ENCODE measurements at regions not wholly inside any gene's neighbourhood (a gene's known extent, or its start where the extent isn't known, plus 50 kb on each side); places are given as distances from the start of the nearest gene placed in this dataset.

- TF ChIP-seq, protein P1, sequence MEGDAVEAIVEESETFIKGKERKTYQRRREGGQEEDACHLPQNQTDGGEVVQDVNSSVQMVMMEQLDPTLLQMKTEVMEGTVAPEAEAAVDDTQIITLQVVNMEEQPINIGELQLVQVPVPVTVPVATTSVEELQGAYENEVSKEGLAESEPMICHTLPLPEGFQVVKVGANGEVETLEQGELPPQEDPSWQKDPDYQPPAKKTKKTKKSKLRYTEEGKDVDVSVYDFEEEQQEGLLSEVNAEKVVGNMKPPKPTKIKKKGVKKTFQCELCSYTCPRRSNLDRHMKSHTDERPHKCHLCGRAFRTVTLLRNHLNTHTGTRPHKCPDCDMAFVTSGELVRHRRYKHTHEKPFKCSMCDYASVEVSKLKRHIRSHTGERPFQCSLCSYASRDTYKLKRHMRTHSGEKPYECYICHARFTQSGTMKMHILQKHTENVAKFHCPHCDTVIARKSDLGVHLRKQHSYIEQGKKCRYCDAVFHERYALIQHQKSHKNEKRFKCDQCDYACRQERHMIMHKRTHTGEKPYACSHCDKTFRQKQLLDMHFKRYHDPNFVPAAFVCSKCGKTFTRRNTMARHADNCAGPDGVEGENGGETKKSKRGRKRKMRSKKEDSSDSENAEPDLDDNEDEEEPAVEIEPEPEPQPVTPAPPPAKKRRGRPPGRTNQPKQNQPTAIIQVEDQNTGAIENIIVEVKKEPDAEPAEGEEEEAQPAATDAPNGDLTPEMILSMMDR (IDR thresholded peaks at IDR 0.05; ENCODE audit: low read depth, low read length): no peak
- TF ChIP-seq POLR2A (IDR thresholded peaks at IDR 0.05; ENCODE audit: extremely low read depth, insufficient read length): no peak
These were observed 71.4 kb upstream of the BMAL1 start for GRCh38 chr11:13206086-13206640.
